ENCODE measurements at regions not wholly inside any gene's neighbourhood (a gene's known extent, or its start where the extent isn't known, plus 50 kb on each side); places are given as distances from the start of the nearest gene placed in this dataset.

GRCh38 chr12:126558810-126559209 lies 1493.6 kb downstream of the AACS start:
- no peak overlapping the region for H2AFZ ChIP-seq (ENCODE audit: low read length)
- no peak overlapping the region for H3K4me3 ChIP-seq (ENCODE audit: extremely low read depth in 1 of 4, insufficient read depth in 2 of 4, low read depth in 3 of 4, low read length in 4 of 4)
- no peak overlapping the region for H2BK20ac ChIP-seq (ENCODE audit: low read length)
- WGBS, 2 experiments (ENCODE audit: extremely low coverage in 1 of 2, insufficient coverage in 1 of 2, insufficient read length in 1 of 2, insufficient replicate concordance in 2 of 2, low coverage in 1 of 2, low lambda C conversion rate in 2 of 2, missing lambda C conversion rate in 1 of 2), result 92% methylated on average over 3 of the region's 3 CpGs; no CpG with 5 or more reads in 1 of the 2 experiments
- no peaks in the 10 kb centered on the region for H3K79me1 ChIP-seq (ENCODE audit: low read depth, low read length)
- H3K18ac ChIP-seq (ENCODE audit: extremely low read depth, low read length), result no peak overlapping the region
- H3K4me1 ChIP-seq (replicated peaks in 1 of 4; ENCODE audit: control insufficient read depth in 3 of 4, insufficient read depth in 4 of 4, low read length in 3 of 4), result peaks cover 0 to 13% (median 5%) of the 10 kb centered on the region in 4 experiments; a peak in 4 of 7 replicates
- H3K23me2 ChIP-seq (ENCODE audit: low read depth, low read length), result no peaks in the 10 kb centered on the region
- no peak for FAIRE-seq
- no peak overlapping the region for H3K9ac ChIP-seq (replicated peaks in 1 of 4; ENCODE audit: extremely low read depth in 1 of 4, low read depth in 3 of 4, low read length in 3 of 4)
- H2BK15ac ChIP-seq (ENCODE audit: low read length), result no peak overlapping the region
- no peak overlapping the region for H3K23ac ChIP-seq (ENCODE audit: insufficient read length)
- H3K79me2 ChIP-seq (ENCODE audit: control insufficient read depth in 1 of 2, insufficient read depth in 2 of 2, low read length in 2 of 2), result no peaks in the 10 kb centered on the region
- H3K9me3 ChIP-seq (ENCODE audit: insufficient read depth in 2 of 2, low read depth in 1 of 2, low read length in 1 of 2), result no peaks in the 10 kb centered on the region
- H2AK5ac ChIP-seq (ENCODE audit: low read depth, low read length), result no peak overlapping the region
- H4K5ac ChIP-seq (ENCODE audit: insufficient read length, low read depth, low read length), result no peak overlapping the region
- no peak overlapping the region for H3K4me2 ChIP-seq (ENCODE audit: insufficient read depth in 1 of 2, low read depth in 2 of 2, low read length in 2 of 2)
- no peaks in the 10 kb centered on the region for H3K36me3 ChIP-seq (ENCODE audit: control insufficient read depth in 2 of 4, insufficient read depth in 4 of 4, low read length in 3 of 4)
- no peak overlapping the region for H2BK120ac ChIP-seq (replicated peaks; ENCODE audit: low read depth, low read length)
- no peak overlapping the region for H3K14ac ChIP-seq (ENCODE audit: insufficient read length)
- no peaks in the 10 kb centered on the region for H3K27me3 ChIP-seq (replicated peaks in 1 of 4; ENCODE audit: control insufficient read depth in 3 of 4, extremely low read depth in 1 of 4, insufficient read depth in 3 of 4, low read length in 3 of 4)
- H4K91ac ChIP-seq (replicated peaks; ENCODE audit: insufficient read length, low read length), result no peak overlapping the region
- H3K4ac ChIP-seq (replicated peaks; ENCODE audit: insufficient read length, low read depth, low read length), result no peak overlapping the region
- H4K8ac ChIP-seq (ENCODE audit: extremely low read depth, insufficient read depth, low read length), result no peak overlapping the region
- no peak overlapping the region for H3K27ac ChIP-seq (ENCODE audit: low read depth, low read length)
- no peak overlapping the region for H2BK12ac ChIP-seq (ENCODE audit: low read depth, low read length)
- no peaks in the 10 kb centered on the region for H4K20me1 ChIP-seq (replicated peaks in 1 of 2; ENCODE audit: control insufficient read depth in 1 of 2, insufficient read depth in 2 of 2, low read length in 2 of 2)
- ChIA-PET CTCF (ENCODE audit: partially characterized antibody) (no interaction called here), POLR2A (ENCODE audit: partially characterized antibody) (no interaction called here)
- H2BK5ac ChIP-seq (ENCODE audit: low read depth, low read length), result no peak overlapping the region
- no peak for DNase-seq (ENCODE audit: low read depth in 1 of 2, low spot score in 2 of 2)
- TF ChIP-seq MAFK (IDR thresholded peaks at IDR 0.05; ENCODE audit: low read depth, low read length) (no peak), SUZ12 (IDR thresholded peaks at IDR 0.05; ENCODE audit: low read length) (no peak), RXRA (IDR thresholded peaks at IDR 0.05; ENCODE audit: insufficient read depth, low read depth, low read length) (no peak), PHF8 (conservative IDR thresholded peaks at IDR 0.05; ENCODE audit: low read depth, low read length) (no peak), JUND (IDR thresholded peaks at IDR 0.05; ENCODE audit: low read length) (no peak), EGR1 (IDR thresholded peaks at IDR 0.05; ENCODE audit: borderline replicate concordance, low read depth, low read length) (no peak), TEAD4 (IDR thresholded peaks at IDR 0.05; ENCODE audit: low read depth, low read length) (no peak), NRF1 (IDR thresholded peaks at IDR 0.05; ENCODE audit: low read depth, low read length) (no peak), TBP (IDR thresholded peaks at IDR 0.05; ENCODE audit: low read depth, low read length) (no peak)
- TF ChIP-seq, protein P1, sequence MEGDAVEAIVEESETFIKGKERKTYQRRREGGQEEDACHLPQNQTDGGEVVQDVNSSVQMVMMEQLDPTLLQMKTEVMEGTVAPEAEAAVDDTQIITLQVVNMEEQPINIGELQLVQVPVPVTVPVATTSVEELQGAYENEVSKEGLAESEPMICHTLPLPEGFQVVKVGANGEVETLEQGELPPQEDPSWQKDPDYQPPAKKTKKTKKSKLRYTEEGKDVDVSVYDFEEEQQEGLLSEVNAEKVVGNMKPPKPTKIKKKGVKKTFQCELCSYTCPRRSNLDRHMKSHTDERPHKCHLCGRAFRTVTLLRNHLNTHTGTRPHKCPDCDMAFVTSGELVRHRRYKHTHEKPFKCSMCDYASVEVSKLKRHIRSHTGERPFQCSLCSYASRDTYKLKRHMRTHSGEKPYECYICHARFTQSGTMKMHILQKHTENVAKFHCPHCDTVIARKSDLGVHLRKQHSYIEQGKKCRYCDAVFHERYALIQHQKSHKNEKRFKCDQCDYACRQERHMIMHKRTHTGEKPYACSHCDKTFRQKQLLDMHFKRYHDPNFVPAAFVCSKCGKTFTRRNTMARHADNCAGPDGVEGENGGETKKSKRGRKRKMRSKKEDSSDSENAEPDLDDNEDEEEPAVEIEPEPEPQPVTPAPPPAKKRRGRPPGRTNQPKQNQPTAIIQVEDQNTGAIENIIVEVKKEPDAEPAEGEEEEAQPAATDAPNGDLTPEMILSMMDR (IDR thresholded peaks at IDR 0.05; ENCODE audit: control extremely low read depth in 1 of 3, insufficient read depth in 1 of 3, low read depth in 1 of 3, low read length in 3 of 3), result no peak
- TF ChIP-seq, protein P2, sequence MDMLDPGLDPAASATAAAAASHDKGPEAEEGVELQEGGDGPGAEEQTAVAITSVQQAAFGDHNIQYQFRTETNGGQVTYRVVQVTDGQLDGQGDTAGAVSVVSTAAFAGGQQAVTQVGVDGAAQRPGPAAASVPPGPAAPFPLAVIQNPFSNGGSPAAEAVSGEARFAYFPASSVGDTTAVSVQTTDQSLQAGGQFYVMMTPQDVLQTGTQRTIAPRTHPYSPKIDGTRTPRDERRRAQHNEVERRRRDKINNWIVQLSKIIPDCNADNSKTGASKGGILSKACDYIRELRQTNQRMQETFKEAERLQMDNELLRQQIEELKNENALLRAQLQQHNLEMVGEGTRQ (IDR thresholded peaks at IDR 0.05; ENCODE audit: low read length), result no peak
- no peak overlapping the region for H3K56ac ChIP-seq (replicated peaks; ENCODE audit: insufficient read length, low read depth, low read length)
